Smooth muscle cell (in vitro differentiated cells): ENCODE measurements at regions not wholly inside any gene's neighbourhood (a gene's known extent, or its start where the extent isn't known, plus 50 kb on each side); places are given as distances from the start of the nearest gene placed in this dataset.

Experiments
- DNase-seq: peaks from one replicate; lab custom pipeline; 2025; ENCODE audit not compliant: unreplicated experiment; lab: John Stamatoyannopoulos, UW
- H2AFZ ChIP-seq: fragments of 200-600 bp; sonication (generic); 2 replicates; pipeline ENCODE4 v1.6.0; 2016; ENCODE audit warnings: antibody characterized with exemption, low read depth, mild to moderate bottlenecking
- H3F3A ChIP-seq: fragments of 200-600 bp; sonication (generic); 2 replicates; pipeline ENCODE4 v1.6.0; 2017; ENCODE audit warnings: antibody characterized with exemption, low read depth
- H3K27ac ChIP-seq: fragments of 200-600 bp; sonication (generic); 2 replicates; pipeline ENCODE4 v1.5.1; 2016; ENCODE audit warnings: low read depth, mild to moderate bottlenecking
- H3K27me3 ChIP-seq: fragments of 200-600 bp; sonication (generic); 2 replicates; pipeline ENCODE4 v1.6.1; 2016; ENCODE audit warnings: low read depth, mild to moderate bottlenecking
- H3K36me3 ChIP-seq: fragments of 200-600 bp; sonication (generic); 2 replicates; pipeline ENCODE4 v1.5.1; 2016; ENCODE audit warnings: low read depth
- H3K4me1 ChIP-seq: fragments of 200-600 bp; sonication (generic); 2 replicates; pipeline ENCODE4 v1.5.1; 2016; ENCODE audit warnings: low read depth
- H3K4me2 ChIP-seq: fragments of 200-600 bp; sonication (generic); 2 replicates; pipeline ENCODE4 v1.6.0; 2016; ENCODE audit warnings: mild to moderate bottlenecking
- H3K4me3 ChIP-seq: fragments of 200-600 bp; sonication (generic); 2 replicates; pipeline ENCODE4 v1.5.1; 2016; ENCODE audit warnings: mild to moderate bottlenecking
- H3K79me2 ChIP-seq: fragments of 200-600 bp; sonication (generic); 2 replicates; pipeline ENCODE4 v1.6.0; 2016; ENCODE audit warnings: low read depth, mild to moderate bottlenecking
- H3K9ac ChIP-seq: fragments of 200-600 bp; sonication (generic); 2 replicates; pipeline ENCODE4 v1.6.0; 2016; ENCODE audit warnings: low read depth
- H3K9me3 ChIP-seq: fragments of 200-600 bp; sonication (generic); replicated peaks from 2 replicates; pipeline ENCODE4 v1.5.1; 2016; ENCODE audit warnings: low read depth
- H4K20me1 ChIP-seq: fragments of 200-600 bp; sonication (generic); 2 replicates; pipeline ENCODE4 v1.6.0; 2016; ENCODE audit warnings: low read depth
- WGBS: methylation state at CpG from one replicate; pipeline ENCODE4 v1.1.7; 2016; ENCODE audit warnings: low lambda C conversion rate; 5-methylcytosine and 5-hydroxymethylcytosine counted together
- TF ChIP-seq, protein P1 (sequence below): fragments of 200-600 bp; sonication (generic); IDR thresholded peaks from 2 replicates; pipeline ENCODE4 v1.5.1; 2017; ENCODE audit warnings: borderline replicate concordance, mild to moderate bottlenecking, antibody characterized with exemption; ENCODE audit not compliant: insufficient read depth, poor library complexity, severe bottlenecking

DNA sequence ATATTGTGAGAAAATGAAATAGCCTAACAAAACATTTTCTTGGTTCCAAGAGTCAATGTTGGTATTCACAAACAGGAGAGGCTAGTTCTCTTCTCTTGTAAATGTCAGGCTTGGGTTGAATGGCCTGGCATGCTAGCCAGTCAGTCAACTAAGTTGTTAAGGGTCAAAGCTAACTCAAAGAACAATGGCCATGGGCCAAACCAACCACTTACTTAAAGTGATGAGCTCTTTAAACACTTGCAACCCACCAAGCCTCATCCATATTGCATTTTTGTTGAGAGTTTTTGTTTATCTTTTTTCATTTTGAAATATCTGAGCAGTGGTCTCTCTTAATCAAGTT is 394.5 kb downstream of the RAB28 start:
- Histone ChIP-seq H4K20me1 (no peaks in the 10 kb centered on the region), H2AFZ (no peak overlapping the region), H3K9me3 (no peaks in the 10 kb centered on the region), H3F3A (no peaks in the 10 kb centered on the region), H3K4me2 (no peak overlapping the region), H3K4me1 (no peaks in the 10 kb centered on the region), H3K36me3 (no peaks in the 10 kb centered on the region), H3K9ac (no peak overlapping the region), H3K79me2 (no peaks in the 10 kb centered on the region), H3K4me3 (no peak overlapping the region), H3K27me3 (no peaks in the 10 kb centered on the region), H3K27ac (no peak overlapping the region)
- no peak for DNase-seq
- TF ChIP-seq, protein P1, sequence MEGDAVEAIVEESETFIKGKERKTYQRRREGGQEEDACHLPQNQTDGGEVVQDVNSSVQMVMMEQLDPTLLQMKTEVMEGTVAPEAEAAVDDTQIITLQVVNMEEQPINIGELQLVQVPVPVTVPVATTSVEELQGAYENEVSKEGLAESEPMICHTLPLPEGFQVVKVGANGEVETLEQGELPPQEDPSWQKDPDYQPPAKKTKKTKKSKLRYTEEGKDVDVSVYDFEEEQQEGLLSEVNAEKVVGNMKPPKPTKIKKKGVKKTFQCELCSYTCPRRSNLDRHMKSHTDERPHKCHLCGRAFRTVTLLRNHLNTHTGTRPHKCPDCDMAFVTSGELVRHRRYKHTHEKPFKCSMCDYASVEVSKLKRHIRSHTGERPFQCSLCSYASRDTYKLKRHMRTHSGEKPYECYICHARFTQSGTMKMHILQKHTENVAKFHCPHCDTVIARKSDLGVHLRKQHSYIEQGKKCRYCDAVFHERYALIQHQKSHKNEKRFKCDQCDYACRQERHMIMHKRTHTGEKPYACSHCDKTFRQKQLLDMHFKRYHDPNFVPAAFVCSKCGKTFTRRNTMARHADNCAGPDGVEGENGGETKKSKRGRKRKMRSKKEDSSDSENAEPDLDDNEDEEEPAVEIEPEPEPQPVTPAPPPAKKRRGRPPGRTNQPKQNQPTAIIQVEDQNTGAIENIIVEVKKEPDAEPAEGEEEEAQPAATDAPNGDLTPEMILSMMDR = no peak

DNA sequence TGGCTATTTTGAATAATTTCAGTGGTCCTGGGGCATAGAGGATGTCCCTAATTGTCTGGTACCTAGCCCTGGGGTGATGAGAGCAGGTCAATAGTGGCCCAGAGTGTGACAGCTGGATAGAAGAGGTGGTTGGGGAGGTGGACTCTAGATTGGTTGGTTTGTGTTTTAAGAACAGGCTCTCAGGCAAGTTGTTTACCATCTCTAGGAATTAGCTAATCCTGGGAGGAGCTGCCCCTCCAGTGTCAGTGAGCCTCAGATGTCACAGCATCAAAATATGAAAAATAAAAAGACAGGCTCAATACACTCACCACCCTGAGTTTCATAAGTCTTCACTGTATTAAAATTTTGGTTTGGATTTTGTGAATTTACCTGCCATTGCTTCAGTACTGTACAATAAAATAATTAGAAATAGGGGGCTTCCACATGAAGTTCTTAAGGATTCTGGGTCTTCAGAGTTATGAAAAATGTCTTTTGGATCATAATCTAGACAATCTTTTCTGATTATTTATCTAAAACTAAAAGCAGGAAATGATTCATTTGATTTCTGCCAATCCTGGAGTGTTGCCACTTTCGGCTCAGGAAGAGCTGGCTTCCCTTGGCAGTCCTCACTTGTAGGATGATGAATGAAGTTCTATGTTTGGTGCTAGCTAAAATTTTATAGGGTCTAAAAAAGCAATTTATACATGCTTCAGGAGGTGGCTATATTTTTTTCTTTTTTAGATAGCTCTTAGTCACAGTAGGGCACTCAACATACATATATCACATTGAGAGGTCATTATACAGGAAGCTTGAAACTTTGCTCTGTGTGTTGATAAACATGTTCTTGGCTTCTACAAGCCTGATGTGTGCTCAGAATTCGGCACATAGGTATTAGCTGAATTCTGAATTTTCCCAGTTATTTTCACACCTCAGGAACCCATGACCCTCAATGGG is 395.1 kb downstream of the RAB28 start:
- H3K4me3 ChIP-seq = no peak overlapping the region
- no peaks in the 10 kb centered on the region for H4K20me1 ChIP-seq
- no peaks in the 10 kb centered on the region for H3K9me3 ChIP-seq
- no peaks in the 10 kb centered on the region for H3K27me3 ChIP-seq
- no peak for DNase-seq
- H3K79me2 ChIP-seq = no peaks in the 10 kb centered on the region
- H3K36me3 ChIP-seq = no peaks in the 10 kb centered on the region
- 95% methylated on average over 2 of the region's 2 CpGs for WGBS
- no peak overlapping the region for H2AFZ ChIP-seq
- no peaks in the 10 kb centered on the region for H3K4me1 ChIP-seq
- no peaks in the 10 kb centered on the region for H3F3A ChIP-seq
- TF ChIP-seq, protein P1 = no peak
- H3K9ac ChIP-seq = no peak overlapping the region
- H3K27ac ChIP-seq = no peak overlapping the region
- no peak overlapping the region for H3K4me2 ChIP-seq

DNA sequence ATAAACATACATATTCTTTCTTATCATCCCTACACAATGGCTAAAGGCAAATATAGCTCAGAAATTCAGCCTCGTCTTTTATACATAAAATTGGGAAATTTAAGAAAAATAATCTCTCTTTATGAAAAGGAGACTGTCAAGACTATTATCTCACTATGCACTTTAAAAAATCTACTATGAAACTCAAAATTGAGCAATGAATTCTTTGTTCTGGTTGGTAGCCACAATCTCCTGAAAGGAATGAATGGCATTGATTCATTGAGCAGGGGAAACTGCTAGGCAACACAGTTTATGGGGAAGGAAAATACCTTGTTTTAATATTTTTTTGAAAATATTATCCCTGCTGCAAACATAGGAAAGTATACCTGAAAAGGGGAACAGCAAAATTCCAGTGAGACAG is 397.1 kb downstream of the RAB28 start:
- H3F3A ChIP-seq = no peaks in the 10 kb centered on the region
- no peak overlapping the region for H3K4me2 ChIP-seq
- H3K9ac ChIP-seq = no peak overlapping the region
- no peaks in the 10 kb centered on the region for H3K9me3 ChIP-seq
- no peak overlapping the region for H3K4me3 ChIP-seq
- 89% methylated on average over 1 of the region's 1 CpG for WGBS
- no peak for DNase-seq
- H3K27ac ChIP-seq = no peak overlapping the region
- H3K4me1 ChIP-seq = no peaks in the 10 kb centered on the region
- no peaks in the 10 kb centered on the region for H4K20me1 ChIP-seq
- no peak overlapping the region for H2AFZ ChIP-seq
- no peaks in the 10 kb centered on the region for H3K36me3 ChIP-seq
- no peaks in the 10 kb centered on the region for H3K79me2 ChIP-seq
- TF ChIP-seq, protein P1 = no peak
- H3K27me3 ChIP-seq = no peaks in the 10 kb centered on the region

DNA sequence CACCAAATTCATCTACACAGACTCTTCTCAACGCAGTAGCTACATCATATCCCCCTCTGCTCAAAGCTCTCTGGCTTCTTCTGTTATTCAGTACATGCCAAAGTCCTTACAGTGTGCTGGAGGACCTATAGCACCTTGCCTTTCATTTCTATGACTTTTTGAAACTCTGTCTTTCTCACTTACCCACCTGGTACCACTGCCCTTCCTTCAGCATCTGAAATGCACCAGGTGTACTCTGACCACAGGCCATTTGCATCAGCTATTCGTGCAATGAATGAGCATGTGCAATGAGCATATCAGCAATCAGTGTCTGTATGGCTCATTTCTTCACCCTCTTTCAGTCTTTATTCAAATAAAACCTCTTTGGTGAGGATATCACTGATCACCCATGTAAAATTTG is 399.9 kb downstream of the RAB28 start:
- Histone ChIP-seq H3K27ac (no peak overlapping the region), H3F3A (no peaks in the 10 kb centered on the region), H3K27me3 (no peaks in the 10 kb centered on the region), H3K79me2 (no peaks in the 10 kb centered on the region), H3K4me2 (no peak overlapping the region), H4K20me1 (no peaks in the 10 kb centered on the region), H3K4me1 (no peaks in the 10 kb centered on the region), H2AFZ (no peak overlapping the region), H3K36me3 (no peaks in the 10 kb centered on the region), H3K4me3 (no peak overlapping the region), H3K9ac (no peak overlapping the region), H3K9me3 (no peaks in the 10 kb centered on the region)
- TF ChIP-seq, protein P1 = no peak
- 80% methylated on average over 2 of the region's 2 CpGs for WGBS
- no peak for DNase-seq
